Neural cell (in vitro differentiated cells): ENCODE measurements at regions not wholly inside any gene's neighbourhood (a gene's known extent, or its start where the extent isn't known, plus 50 kb on each side); places are given as distances from the start of the nearest gene placed in this dataset.

Experiments
- H2AFZ ChIP-seq: fragments of 200-600, 300-800 bp; sonication (generic), shearing (Covaris generic); 2 replicates; pipeline ENCODE4 v1.6.0; 2014; ENCODE audit warnings: low read depth, mild to moderate bottlenecking, antibody characterized with exemption, low read length, moderate library complexity
- H3F3A ChIP-seq: fragments of 200-600 bp; shearing (Covaris generic); 2 replicates; pipeline ENCODE4 v1.6.1; 2016; ENCODE audit warnings: mild to moderate bottlenecking, moderate library complexity, mixed read lengths, antibody characterized with exemption, low read length; ENCODE audit not compliant: insufficient read depth, poor library complexity, severe bottlenecking
- H3K27ac ChIP-seq: fragments of 200-600, 300-800 bp; sonication (generic), shearing (Covaris generic); 2 replicates; pipeline ENCODE4 v1.5.1; 2014; ENCODE audit warnings: mild to moderate bottlenecking, low read length, moderate library complexity
- H3K27me3 ChIP-seq: fragments of 300-800, 200-600 bp; sonication (generic), shearing (Covaris generic); 2 replicates; pipeline ENCODE4 v1.6.0; 2014; ENCODE audit warnings: mild to moderate bottlenecking, low read depth, low read length, moderate library complexity; ENCODE audit not compliant: insufficient read depth
- H3K36me3 ChIP-seq: fragments of 300-800, 200-600 bp; sonication (generic), shearing (Covaris generic); 2 replicates; pipeline ENCODE4 v1.5.1; 2014; ENCODE audit warnings: mild to moderate bottlenecking, antibody characterized with exemption, low read length, moderate library complexity; ENCODE audit not compliant: insufficient read depth
- H3K4me2 ChIP-seq: fragments of 300-800, 200-600 bp; sonication (generic), shearing (Covaris generic); 2 replicates; pipeline ENCODE4 v1.6.0; 2014; ENCODE audit warnings: mild to moderate bottlenecking, low read length
- H3K4me3 ChIP-seq: fragments of 300-800, 200-600 bp; sonication (generic), shearing (Covaris generic); 2 replicates; pipeline ENCODE4 v1.5.1; 2014; ENCODE audit warnings: mild to moderate bottlenecking, low read length, moderate library complexity
- H3K79me2 ChIP-seq: fragments of 200-600 bp; shearing (Covaris generic); replicated peaks from 2 replicates; pipeline ENCODE4 v1.6.0; 2014; ENCODE audit warnings: mild to moderate bottlenecking, low read length, moderate library complexity; ENCODE audit not compliant: insufficient read depth
- H3K9ac ChIP-seq: fragments of 300-800, 200-600 bp; sonication (generic), shearing (Covaris generic); 2 replicates; pipeline ENCODE4 v1.6.1; 2016; ENCODE audit warnings: mild to moderate bottlenecking, low read length, mixed read lengths
- H3K9me2 ChIP-seq: fragments of 200-600 bp; shearing (Covaris generic); 2 replicates; pipeline ENCODE4 v1.6.1; 2016; ENCODE audit warnings: mild to moderate bottlenecking, low read length, mixed read lengths; ENCODE audit not compliant: insufficient read depth
- H3K9me3 ChIP-seq: fragments of 200-600, 300-800 bp; sonication (generic), shearing (Covaris generic); 2 replicates; pipeline ENCODE4 v1.6.1; 2016; ENCODE audit warnings: mild to moderate bottlenecking, mixed run types, low read length, moderate library complexity, mixed read lengths
- H4K20me1 ChIP-seq: fragments of 200-600 bp; shearing (Covaris generic); 2 replicates; pipeline ENCODE4 v1.6.1; 2016; ENCODE audit warnings: mild to moderate bottlenecking, mixed run types; ENCODE audit not compliant: insufficient read depth
- EP300 ChIP-seq: fragments of 450-650 bp; conservative IDR thresholded peaks from 2 replicates; pipeline ENCODE4 v1.6.1; 2014; ENCODE audit warnings: antibody characterized with exemption, mild to moderate bottlenecking, moderate library complexity; ENCODE audit not compliant: poor library complexity, severe bottlenecking
- EZH2 ChIP-seq: fragments of 200-600, 300-800 bp; shearing (Covaris generic), sonication (generic); IDR thresholded peaks from 2 replicates; pipeline ENCODE4 v1.6.1; 2014; ENCODE audit warnings: antibody characterized with exemption, low read length, borderline replicate concordance, mild to moderate bottlenecking; ENCODE audit not compliant: insufficient read depth, poor library complexity, severe bottlenecking
- MXI1 ChIP-seq: fragments of 450-650 bp; conservative IDR thresholded peaks from 2 replicates; pipeline ENCODE4 v1.6.1; 2014; ENCODE audit warnings: antibody characterized with exemption, mild to moderate bottlenecking; ENCODE audit not compliant: poor library complexity, severe bottlenecking
- POLR2AphosphoS5 ChIP-seq: IDR thresholded peaks from 2 replicates; pipeline ENCODE4 v1.6.1; 2012
- RAD21 ChIP-seq: fragments of 450-650 bp; conservative IDR thresholded peaks from 2 replicates; pipeline ENCODE4 v1.6.1; 2014; ENCODE audit warnings: antibody characterized with exemption, mild to moderate bottlenecking, moderate library complexity
- SMC3 ChIP-seq: fragments of 450-650 bp; conservative IDR thresholded peaks from 2 replicates; pipeline ENCODE4 v1.6.1; 2014; ENCODE audit warnings: antibody characterized with exemption, mild to moderate bottlenecking, moderate library complexity; ENCODE audit not compliant: poor library complexity
- TAF1 ChIP-seq: IDR thresholded peaks from 2 replicates; pipeline ENCODE4 v1.6.1; 2012; ENCODE audit warnings: low read depth
- TF ChIP-seq, protein P1 (sequence below): IDR thresholded peaks from 2 replicates; pipeline ENCODE4 v1.6.1; 2012; ENCODE audit warnings: borderline replicate concordance
- TF ChIP-seq, protein P2 (sequence below): fragments of 450-650 bp; IDR thresholded peaks from 2 replicates; pipeline ENCODE4 v1.5.1; 2014; ENCODE audit warnings: antibody characterized with exemption, mild to moderate bottlenecking, moderate library complexity; ENCODE audit not compliant: poor library complexity, severe bottlenecking

- H3K9ac ChIP-seq: no peak overlapping the region
- H3F3A ChIP-seq: no peaks in the 10 kb centered on the region
- no peaks in the 10 kb centered on the region for H3K36me3 ChIP-seq
- no peak for TF ChIP-seq EP300
- TF ChIP-seq POLR2AphosphoS5: no peak
- TF ChIP-seq, protein P1, sequence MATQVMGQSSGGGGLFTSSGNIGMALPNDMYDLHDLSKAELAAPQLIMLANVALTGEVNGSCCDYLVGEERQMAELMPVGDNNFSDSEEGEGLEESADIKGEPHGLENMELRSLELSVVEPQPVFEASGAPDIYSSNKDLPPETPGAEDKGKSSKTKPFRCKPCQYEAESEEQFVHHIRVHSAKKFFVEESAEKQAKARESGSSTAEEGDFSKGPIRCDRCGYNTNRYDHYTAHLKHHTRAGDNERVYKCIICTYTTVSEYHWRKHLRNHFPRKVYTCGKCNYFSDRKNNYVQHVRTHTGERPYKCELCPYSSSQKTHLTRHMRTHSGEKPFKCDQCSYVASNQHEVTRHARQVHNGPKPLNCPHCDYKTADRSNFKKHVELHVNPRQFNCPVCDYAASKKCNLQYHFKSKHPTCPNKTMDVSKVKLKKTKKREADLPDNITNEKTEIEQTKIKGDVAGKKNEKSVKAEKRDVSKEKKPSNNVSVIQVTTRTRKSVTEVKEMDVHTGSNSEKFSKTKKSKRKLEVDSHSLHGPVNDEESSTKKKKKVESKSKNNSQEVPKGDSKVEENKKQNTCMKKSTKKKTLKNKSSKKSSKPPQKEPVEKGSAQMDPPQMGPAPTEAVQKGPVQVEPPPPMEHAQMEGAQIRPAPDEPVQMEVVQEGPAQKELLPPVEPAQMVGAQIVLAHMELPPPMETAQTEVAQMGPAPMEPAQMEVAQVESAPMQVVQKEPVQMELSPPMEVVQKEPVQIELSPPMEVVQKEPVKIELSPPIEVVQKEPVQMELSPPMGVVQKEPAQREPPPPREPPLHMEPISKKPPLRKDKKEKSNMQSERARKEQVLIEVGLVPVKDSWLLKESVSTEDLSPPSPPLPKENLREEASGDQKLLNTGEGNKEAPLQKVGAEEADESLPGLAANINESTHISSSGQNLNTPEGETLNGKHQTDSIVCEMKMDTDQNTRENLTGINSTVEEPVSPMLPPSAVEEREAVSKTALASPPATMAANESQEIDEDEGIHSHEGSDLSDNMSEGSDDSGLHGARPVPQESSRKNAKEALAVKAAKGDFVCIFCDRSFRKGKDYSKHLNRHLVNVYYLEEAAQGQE: no peak
- no peak for TF ChIP-seq RAD21
- no peak for TF ChIP-seq MXI1
- TF ChIP-seq SMC3: no peak
- TF ChIP-seq TAF1: no peak
- TF ChIP-seq, protein P2, sequence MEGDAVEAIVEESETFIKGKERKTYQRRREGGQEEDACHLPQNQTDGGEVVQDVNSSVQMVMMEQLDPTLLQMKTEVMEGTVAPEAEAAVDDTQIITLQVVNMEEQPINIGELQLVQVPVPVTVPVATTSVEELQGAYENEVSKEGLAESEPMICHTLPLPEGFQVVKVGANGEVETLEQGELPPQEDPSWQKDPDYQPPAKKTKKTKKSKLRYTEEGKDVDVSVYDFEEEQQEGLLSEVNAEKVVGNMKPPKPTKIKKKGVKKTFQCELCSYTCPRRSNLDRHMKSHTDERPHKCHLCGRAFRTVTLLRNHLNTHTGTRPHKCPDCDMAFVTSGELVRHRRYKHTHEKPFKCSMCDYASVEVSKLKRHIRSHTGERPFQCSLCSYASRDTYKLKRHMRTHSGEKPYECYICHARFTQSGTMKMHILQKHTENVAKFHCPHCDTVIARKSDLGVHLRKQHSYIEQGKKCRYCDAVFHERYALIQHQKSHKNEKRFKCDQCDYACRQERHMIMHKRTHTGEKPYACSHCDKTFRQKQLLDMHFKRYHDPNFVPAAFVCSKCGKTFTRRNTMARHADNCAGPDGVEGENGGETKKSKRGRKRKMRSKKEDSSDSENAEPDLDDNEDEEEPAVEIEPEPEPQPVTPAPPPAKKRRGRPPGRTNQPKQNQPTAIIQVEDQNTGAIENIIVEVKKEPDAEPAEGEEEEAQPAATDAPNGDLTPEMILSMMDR: no peak
- no peak for TF ChIP-seq EZH2
- no peaks in the 10 kb centered on the region for H3K27me3 ChIP-seq
- no peak overlapping the region for H2AFZ ChIP-seq
- H3K9me3 ChIP-seq: no peaks in the 10 kb centered on the region
- H3K4me2 ChIP-seq: no peak overlapping the region
- no peak overlapping the region for H3K4me3 ChIP-seq
- no peaks in the 10 kb centered on the region for H4K20me1 ChIP-seq
- H3K79me2 ChIP-seq: no peaks in the 10 kb centered on the region
- no peaks in the 10 kb centered on the region for H3K9me2 ChIP-seq
- H3K27ac ChIP-seq: no peak overlapping the region
These were observed 92.7 kb downstream of the RPL27A start for GRCh38 chr11:8775332-8775731.

DNA sequence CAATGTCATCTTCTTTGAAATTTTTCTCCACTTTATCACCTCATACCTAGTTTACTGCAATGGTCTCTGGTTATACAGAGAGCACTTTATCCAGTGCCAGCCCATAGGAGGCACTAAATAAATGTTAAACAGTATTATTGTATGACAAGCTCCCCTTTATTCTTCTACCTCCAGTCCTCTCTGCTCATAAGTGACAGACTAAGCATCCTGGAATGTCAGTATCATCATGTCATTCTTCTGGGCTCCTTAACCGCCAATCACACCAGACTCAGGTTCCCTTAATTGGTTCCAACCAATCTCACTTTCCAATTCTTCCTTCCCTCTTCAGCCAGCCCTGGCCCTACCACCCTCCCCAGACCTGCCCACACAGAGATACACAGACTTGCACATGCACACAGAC is 93.1 kb downstream of the RPL27A start:
- Histone ChIP-seq H3K36me3 (no peaks in the 10 kb centered on the region), H3K27me3 (no peaks in the 10 kb centered on the region), H4K20me1 (no peaks in the 10 kb centered on the region), H3K9ac (no peak overlapping the region), H3K9me2 (no peaks in the 10 kb centered on the region), H3K4me2 (no peak overlapping the region), H2AFZ (no peak overlapping the region), H3K4me3 (no peak overlapping the region), H3K27ac (no peak overlapping the region), H3K9me3 (no peaks in the 10 kb centered on the region), H3K79me2 (no peaks in the 10 kb centered on the region), H3F3A (no peaks in the 10 kb centered on the region)
- TF ChIP-seq RAD21 (no peak), EZH2 (no peak), TAF1 (no peak), SMC3 (no peak), POLR2AphosphoS5 (no peak), EP300 (no peak), MXI1 (no peak)
- TF ChIP-seq, protein P1: no peak
- TF ChIP-seq, protein P2: no peak
